ENCODE measurements at regions not wholly inside any gene's neighbourhood (a gene's known extent, or its start where the extent isn't known, plus 50 kb on each side); places are given as distances from the start of the nearest gene placed in this dataset.

DNA sequence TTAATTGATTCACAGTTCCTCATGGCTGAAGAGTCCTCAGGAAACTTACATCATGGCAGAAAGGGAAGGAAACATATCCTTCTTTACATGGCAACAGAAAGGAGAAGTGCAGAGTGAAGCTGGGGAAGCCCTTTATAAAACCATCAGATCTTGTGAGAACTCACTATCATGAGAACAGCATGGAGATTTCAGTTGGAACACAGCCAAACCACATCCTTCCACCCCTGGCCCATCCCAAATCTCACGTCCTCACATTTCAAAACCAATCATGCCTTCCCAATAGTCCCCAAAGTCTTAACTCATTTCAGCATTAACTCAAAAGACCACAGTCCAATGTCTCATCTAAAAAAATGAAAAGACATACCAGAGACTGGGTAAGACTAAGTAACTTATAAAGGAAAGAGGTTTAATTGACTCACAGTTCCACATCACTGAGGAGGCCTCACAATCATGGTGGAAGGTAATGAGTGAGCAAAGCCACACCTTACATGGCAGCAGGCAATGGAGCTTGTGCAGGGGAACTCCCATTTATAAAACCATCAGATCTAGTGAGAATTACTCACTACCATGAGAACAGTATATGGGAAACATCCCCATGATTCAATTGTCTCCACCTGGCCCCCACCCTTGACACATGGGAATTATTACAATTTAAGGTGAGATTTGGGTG, 105.2 kb downstream of the MRPL39 start:
- H3K4me1 Mint-ChIP-seq = no peaks in the 10 kb centered on the region
- Histone ChIP-seq H3K36me3 (ENCODE audit: insufficient read depth) (no peaks in the 10 kb centered on the region), H3K4me1 (ENCODE audit: insufficient read depth) (no peaks in the 10 kb centered on the region), H3K4me2 (no peak overlapping the region), H4K20me1 (replicated peaks; ENCODE audit: insufficient read depth) (no peaks in the 10 kb centered on the region), H3K79me2 (replicated peaks; ENCODE audit: insufficient read depth) (no peaks in the 10 kb centered on the region), H3K27me3 (ENCODE audit: insufficient read depth) (no peaks in the 10 kb centered on the region), H2AFZ (no peak overlapping the region), H3F3A (replicated peaks; ENCODE audit: low read depth) (no peaks in the 10 kb centered on the region), H3K27ac (ENCODE audit: low read depth) (no peak overlapping the region), H3K4me3 (no peak overlapping the region), H3K9me2 (ENCODE audit: insufficient read depth) (peaks cover 26% of the 10 kb centered on the region; the same call in 1 of the 2 replicates)
- no peak for DNase-seq (ENCODE audit: low spot score)
- H3K27me3 Mint-ChIP-seq (ENCODE audit: insufficient read depth, low read depth, poor library complexity) = peaks cover 2% of the 10 kb centered on the region
- peaks cover 3% of the 10 kb centered on the region for H3K9me3 Mint-ChIP-seq
- H3K4me3 Mint-ChIP-seq = no peak overlapping the region
- TF ChIP-seq EZH2phosphoT487 (IDR thresholded peaks at IDR 0.05; ENCODE audit: unreplicated experiment) (no peak), ZNF331 (CRISPR knock-in tag; IDR thresholded peaks at IDR 0.05; ENCODE audit: low read depth) (no peak), CREB1 (CRISPR knock-in tag; IDR thresholded peaks at IDR 0.05; ENCODE audit: low read depth) (no peak), NANOG (IDR thresholded peaks at IDR 0.05; ENCODE audit: borderline replicate concordance) (no peak), STAT1 (IDR thresholded peaks at IDR 0.05; ENCODE audit: unreplicated experiment) (no peak), CTCF (conservative IDR thresholded peaks at IDR 0.05; ENCODE audit: low read depth in 2 of 2) (no peak), ZNF114 (CRISPR knock-in tag; IDR thresholded peaks at IDR 0.05) (no peak), JUNB (IDR thresholded peaks at IDR 0.05; ENCODE audit: unreplicated experiment) (no peak), EZH2 (IDR thresholded peaks at IDR 0.05; ENCODE audit: low read depth, unreplicated experiment) (no peak), POLR2AphosphoS5 (IDR thresholded peaks at IDR 0.05; ENCODE audit: low read depth) (no peak), REST (IDR thresholded peaks at IDR 0.05; ENCODE audit: unreplicated experiment) (no peak), ZNF462 (CRISPR knock-in tag; IDR thresholded peaks at IDR 0.05) (no peak)
- TF ChIP-seq, protein P1, sequence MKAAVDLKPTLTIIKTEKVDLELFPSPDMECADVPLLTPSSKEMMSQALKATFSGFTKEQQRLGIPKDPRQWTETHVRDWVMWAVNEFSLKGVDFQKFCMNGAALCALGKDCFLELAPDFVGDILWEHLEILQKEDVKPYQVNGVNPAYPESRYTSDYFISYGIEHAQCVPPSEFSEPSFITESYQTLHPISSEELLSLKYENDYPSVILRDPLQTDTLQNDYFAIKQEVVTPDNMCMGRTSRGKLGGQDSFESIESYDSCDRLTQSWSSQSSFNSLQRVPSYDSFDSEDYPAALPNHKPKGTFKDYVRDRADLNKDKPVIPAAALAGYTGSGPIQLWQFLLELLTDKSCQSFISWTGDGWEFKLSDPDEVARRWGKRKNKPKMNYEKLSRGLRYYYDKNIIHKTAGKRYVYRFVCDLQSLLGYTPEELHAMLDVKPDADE (IDR thresholded peaks at IDR 0.05) = no peak
- no peak overlapping the region for H3K27ac Mint-ChIP-seq
- no peak for ATAC-seq
- no peaks in the 10 kb centered on the region for H3K36me3 Mint-ChIP-seq (ENCODE audit: low read depth)

Measured in GM23338 (cell line).